NCI-H1694 (cell line): ENCODE measurements at regions not wholly inside any gene's neighbourhood (a gene's known extent, or its start where the extent isn't known, plus 50 kb on each side); places are given as distances from the start of the nearest gene placed in this dataset.

Experiments used
- DNase-seq: peaks from one replicate; lab custom pipeline; 2025; lab: John Stamatoyannopoulos, UW

DNA sequence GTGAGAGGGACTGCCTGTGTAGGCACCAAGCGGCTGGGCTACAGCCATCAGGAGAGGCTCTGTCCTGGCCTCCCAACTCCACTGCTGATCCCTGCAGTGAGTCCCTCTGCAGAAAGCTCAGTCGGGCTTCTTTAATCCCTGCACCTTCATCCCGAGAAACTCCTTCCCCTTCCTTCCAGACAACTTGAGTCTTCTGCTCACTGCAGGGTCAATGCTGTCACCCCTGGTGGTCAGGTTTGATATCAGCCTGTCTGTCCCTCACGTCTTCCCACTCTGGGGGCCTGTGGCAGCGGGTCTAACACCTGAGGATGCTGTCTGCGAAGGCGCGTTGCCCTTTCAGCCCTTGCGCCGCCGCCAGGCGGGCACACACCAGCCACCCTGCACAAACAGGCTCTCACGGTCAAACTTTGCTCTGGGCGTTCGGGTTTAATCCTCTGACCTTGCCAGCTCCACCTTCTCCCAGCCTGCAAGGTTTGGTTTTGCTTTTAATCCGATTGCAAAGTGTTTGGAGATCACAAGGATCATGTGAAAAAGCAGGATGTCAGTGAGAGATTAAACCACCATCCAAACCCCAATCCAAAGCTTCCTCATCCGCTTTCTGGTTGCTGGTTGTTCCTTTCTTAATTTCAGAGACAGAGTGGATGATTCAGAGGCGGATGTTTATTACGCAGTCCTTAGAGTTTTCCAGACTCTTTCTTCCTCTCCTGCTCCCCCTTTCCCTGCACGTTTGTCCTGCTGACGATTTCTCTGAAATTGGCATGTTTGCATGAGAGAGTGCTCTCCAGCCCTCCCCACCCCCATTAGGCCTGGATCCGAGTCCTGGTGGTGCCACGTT, 74.8 kb upstream of the SLC34A2 start:
- DNase-seq: no peak

- no peak for DNase-seq
These were observed 69.6 kb upstream of the SLC34A2 start for GRCh38 chr4:25585901-25586523.

DNA sequence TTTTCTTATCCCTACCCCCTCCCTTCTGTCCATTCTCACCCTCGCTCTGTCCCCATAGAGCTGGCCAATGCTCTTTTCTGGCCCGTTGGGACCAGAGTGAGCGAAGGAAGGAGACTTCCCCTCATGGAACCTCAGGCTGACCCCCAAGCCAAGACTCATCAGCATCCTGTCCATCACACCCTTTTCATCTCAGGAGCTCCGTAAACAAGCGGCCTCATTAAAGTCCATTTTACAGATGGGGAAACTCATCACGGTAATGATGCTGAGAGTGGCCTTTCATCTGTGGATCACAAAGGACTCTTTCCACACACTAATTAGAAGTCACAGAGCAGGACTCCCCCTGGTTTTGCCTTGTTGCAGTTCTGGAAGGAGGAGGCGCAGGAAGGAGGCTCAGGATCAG, 67.4 kb upstream of the SLC34A2 start:
- DNase-seq: no peak

DNA sequence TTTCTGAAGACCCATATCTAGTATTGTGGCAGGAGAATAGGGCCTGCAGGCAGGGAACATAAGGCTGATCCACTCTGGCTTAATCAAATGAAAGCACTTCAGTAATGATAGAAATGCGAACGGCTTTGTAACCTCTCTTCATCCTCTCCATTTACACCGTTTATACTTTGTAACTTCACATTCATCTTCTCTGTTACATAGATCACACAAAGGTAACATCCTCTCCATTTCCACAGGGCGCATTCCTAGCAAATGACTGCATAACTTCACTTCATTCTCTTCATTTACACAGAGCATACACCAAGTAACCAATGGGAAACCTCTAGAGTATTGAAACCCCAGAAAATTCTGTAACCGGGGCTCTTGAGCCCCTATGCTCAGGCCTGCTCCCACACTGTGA, 65.5 kb upstream of the SLC34A2 start:
- no peak for DNase-seq

GRCh38 chr4:25592736-25593135, 62.9 kb upstream of the SLC34A2 start:
- DNase-seq: no peak
